ENCODE measurements at regions not wholly inside any gene's neighbourhood (a gene's known extent, or its start where the extent isn't known, plus 50 kb on each side); places are given as distances from the start of the nearest gene placed in this dataset.

GRCh38 chr5:67774786-67775185, 440.8 kb upstream of the PIK3R1 start:
- no peak for DNase-seq
- H3K4me1 ChIP-seq, result peaks cover 10 to 13% of the 10 kb centered on the region in 2 donors
- 94 to 95% methylated on average over 2 of the region's 2 CpGs for WGBS, 2 donors
- no peak overlapping the region for H3K27ac ChIP-seq
- H3K4me3 ChIP-seq (replicated peaks in 1 of 3), result no peak overlapping the region
- TF ChIP-seq POLR2A (IDR thresholded peaks at IDR 0.05) (no peak), CTCF (IDR thresholded peaks at IDR 0.05) (no peak)
- H3K27me3 ChIP-seq, result no peaks in the 10 kb centered on the region
- no peaks in the 10 kb centered on the region for H3K36me3 ChIP-seq
- intact Hi-C loops (cut with DNase I), result no loop called here
- no peaks in the 10 kb centered on the region for H3K9me3 ChIP-seq

GRCh38 chr5:67774267-67774552, 441.3 kb upstream of the PIK3R1 start:
- intact Hi-C loops (cut with DNase I), result no loop called here
- Histone ChIP-seq H3K27me3 (no peaks in the 10 kb centered on the region), H3K36me3 (no peaks in the 10 kb centered on the region), H3K9me3 (no peaks in the 10 kb centered on the region), H3K4me1 (peaks cover 13% of the 10 kb centered on the region in 2 donors), H3K27ac (no peak overlapping the region), H3K4me3 (replicated peaks in 1 of 3) (no peak overlapping the region)
- TF ChIP-seq POLR2A (IDR thresholded peaks at IDR 0.05), result no peak
- WGBS, 2 donors, result 73 to 90% methylated on average over 2 of the region's 2 CpGs
- no peak for DNase-seq

- Histone ChIP-seq H3K27ac (no peak overlapping the region), H3K9me3 (no peaks in the 10 kb centered on the region), H3K4me1 (peaks cover 13% of the 10 kb centered on the region in 2 donors), H3K27me3 (no peaks in the 10 kb centered on the region), H3K36me3 (no peaks in the 10 kb centered on the region), H3K4me3 (replicated peaks in 1 of 3) (no peak overlapping the region)
- DNase-seq, result no peak
- TF ChIP-seq CTCF (IDR thresholded peaks at IDR 0.05) (no peak), POLR2A (IDR thresholded peaks at IDR 0.05) (no peak)
- intact Hi-C loops (cut with DNase I), result no loop called here
- 74 to 79% methylated on average over 3 of the region's 3 CpGs for WGBS, 2 donors
Observed at GRCh38 chr5:67773411-67774266, 441.9 kb upstream of the PIK3R1 start.

- Histone ChIP-seq H3K36me3 (no peaks in the 10 kb centered on the region), H3K4me3 (replicated peaks in 1 of 3) (no peak overlapping the region), H3K27me3 (no peaks in the 10 kb centered on the region), H3K4me1 (peaks cover 13% of the 10 kb centered on the region in 2 donors), H3K27ac (no peak overlapping the region), H3K9me3 (no peaks in the 10 kb centered on the region)
- no peak for DNase-seq
- WGBS, 2 donors, result 86 to 91% methylated on average over 6 of the region's 6 CpGs
- TF ChIP-seq POLR2A (IDR thresholded peaks at IDR 0.05) (no peak), CTCF (IDR thresholded peaks at IDR 0.05) (no peak)
- intact Hi-C loops (cut with DNase I), result no loop called here
Observed at GRCh38 chr5:67771791-67772190, 443.8 kb upstream of the PIK3R1 start.

GRCh38 chr5:67771221-67771620, 444.3 kb upstream of the PIK3R1 start:
- intact Hi-C loops (cut with DNase I), result no loop called here
- Histone ChIP-seq H3K9me3 (no peaks in the 10 kb centered on the region), H3K27me3 (no peaks in the 10 kb centered on the region), H3K36me3 (no peaks in the 10 kb centered on the region), H3K4me1 (peaks cover 13% of the 10 kb centered on the region in 2 donors), H3K27ac (peak overlapping the region in 1 of 3 donors; percentile 68), H3K4me3 (replicated peaks in 1 of 3) (no peak overlapping the region)
- WGBS, 2 donors, result 60 to 70% methylated on average over 2 of the region's 2 CpGs
- no peak for DNase-seq
- TF ChIP-seq POLR2A (IDR thresholded peaks at IDR 0.05) (no peak), CTCF (IDR thresholded peaks at IDR 0.05) (no peak)
